ENCODE measurements at regions not wholly inside any gene's neighbourhood (a gene's known extent, or its start where the extent isn't known, plus 50 kb on each side); places are given as distances from the start of the nearest gene placed in this dataset.
"Not testable (repeated sequence)": the region's sequence is repeated elsewhere in the genome, so short reads cannot be mapped to it uniquely, and the experiment has no call there.

DNA sequence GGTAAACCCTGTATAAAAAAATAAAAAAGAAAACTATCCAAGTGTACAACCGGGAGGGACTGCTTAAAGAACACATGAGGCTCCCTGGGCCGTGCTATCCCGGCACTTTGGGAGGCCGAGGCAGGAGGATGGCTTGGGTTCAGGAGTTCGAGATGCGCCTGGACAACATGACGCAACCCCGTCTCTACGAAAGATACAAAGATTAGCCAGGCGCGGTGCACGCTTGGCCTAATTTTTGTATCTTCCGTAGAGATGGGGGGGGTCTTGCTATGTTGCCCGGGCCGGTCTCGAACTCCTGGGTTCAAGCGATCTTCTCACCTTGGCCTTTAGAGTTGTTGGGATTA is 101.7 kb upstream of the VKORC1L1 start:
- not testable (repeated sequence) for TF ChIP-seq CTCF, POLR2A, EP300, POLR2AphosphoS5 (IDR thresholded peaks at IDR 0.05)
